ENCODE measurements at regions not wholly inside any gene's neighbourhood (a gene's known extent, or its start where the extent isn't known, plus 50 kb on each side); places are given as distances from the start of the nearest gene placed in this dataset.

DNA sequence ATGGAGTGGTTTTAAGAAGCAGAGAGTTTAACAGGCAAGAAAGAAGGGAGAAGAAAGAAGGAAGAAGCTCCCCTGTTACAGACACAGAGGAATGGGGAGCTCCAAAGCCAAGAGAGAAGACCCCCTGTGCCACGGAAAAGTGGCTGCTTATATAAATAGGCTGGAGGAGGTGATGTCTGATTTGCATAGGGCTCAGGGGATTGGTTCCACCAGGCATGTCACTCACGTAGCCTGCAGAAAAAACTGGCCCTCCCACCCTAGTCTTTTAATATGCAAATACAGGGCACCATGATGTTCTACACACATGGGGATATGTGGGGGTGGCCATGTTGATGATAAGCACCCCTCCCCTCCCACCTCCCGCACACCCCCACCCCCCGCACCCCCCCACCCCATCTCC lies 99.6 kb downstream of the ETS2 start:
- no peak for TF ChIP-seq POLR2A (IDR thresholded peaks at IDR 0.05)
- TF ChIP-seq, protein P1, sequence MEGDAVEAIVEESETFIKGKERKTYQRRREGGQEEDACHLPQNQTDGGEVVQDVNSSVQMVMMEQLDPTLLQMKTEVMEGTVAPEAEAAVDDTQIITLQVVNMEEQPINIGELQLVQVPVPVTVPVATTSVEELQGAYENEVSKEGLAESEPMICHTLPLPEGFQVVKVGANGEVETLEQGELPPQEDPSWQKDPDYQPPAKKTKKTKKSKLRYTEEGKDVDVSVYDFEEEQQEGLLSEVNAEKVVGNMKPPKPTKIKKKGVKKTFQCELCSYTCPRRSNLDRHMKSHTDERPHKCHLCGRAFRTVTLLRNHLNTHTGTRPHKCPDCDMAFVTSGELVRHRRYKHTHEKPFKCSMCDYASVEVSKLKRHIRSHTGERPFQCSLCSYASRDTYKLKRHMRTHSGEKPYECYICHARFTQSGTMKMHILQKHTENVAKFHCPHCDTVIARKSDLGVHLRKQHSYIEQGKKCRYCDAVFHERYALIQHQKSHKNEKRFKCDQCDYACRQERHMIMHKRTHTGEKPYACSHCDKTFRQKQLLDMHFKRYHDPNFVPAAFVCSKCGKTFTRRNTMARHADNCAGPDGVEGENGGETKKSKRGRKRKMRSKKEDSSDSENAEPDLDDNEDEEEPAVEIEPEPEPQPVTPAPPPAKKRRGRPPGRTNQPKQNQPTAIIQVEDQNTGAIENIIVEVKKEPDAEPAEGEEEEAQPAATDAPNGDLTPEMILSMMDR (IDR thresholded peaks at IDR 0.05) = no peak

All from prostate gland (tissue), 2 donors.